Activated naive CD4-positive, alpha-beta T cell treated with anti-CD3 and anti-CD28 coated beads, Interleukin-2, amount 10 ng/mL, durations not matched to agents 7 days and 5 days (primary cell): ENCODE measurements at regions not wholly inside any gene's neighbourhood (a gene's known extent, or its start where the extent isn't known, plus 50 kb on each side); places are given as distances from the start of the nearest gene placed in this dataset.

Experiments
- CTCF ChIA-PET: fragments of 350-600 bp; sonication (Branson Sonifier 250); formaldehyde crosslinking; loops from one replicate; lab custom pipeline; 2021; ENCODE audit warnings: antibody characterized with exemption; lab: Charles Lee
- DNase-seq: peaks from one replicate; pipeline ENCODE4 v3.0.0-alpha.2; 2020
- H3K27ac Mint-ChIP-seq: one replicate; pipeline ENCODE4 v1.8.0; 2021; ENCODE audit warnings: mild to moderate bottlenecking, moderate library complexity, mixed read lengths
- H3K27me3 Mint-ChIP-seq: one replicate; pipeline ENCODE4 v1.8.0; 2021; ENCODE audit warnings: mild to moderate bottlenecking, mixed read lengths
- H3K36me3 Mint-ChIP-seq: one replicate; pipeline ENCODE4 v1.8.0; 2021; ENCODE audit warnings: mixed read lengths
- H3K4me1 Mint-ChIP-seq: one replicate; pipeline ENCODE4 v1.8.0; 2021; ENCODE audit warnings: mixed read lengths
- H3K4me3 Mint-ChIP-seq: one replicate; pipeline ENCODE4 v1.8.0; 2021; ENCODE audit warnings: mild to moderate bottlenecking, moderate library complexity, mixed read lengths
- H3K9me3 Mint-ChIP-seq: one replicate; pipeline ENCODE4 v1.8.0; 2021; ENCODE audit warnings: mixed read lengths

DNA sequence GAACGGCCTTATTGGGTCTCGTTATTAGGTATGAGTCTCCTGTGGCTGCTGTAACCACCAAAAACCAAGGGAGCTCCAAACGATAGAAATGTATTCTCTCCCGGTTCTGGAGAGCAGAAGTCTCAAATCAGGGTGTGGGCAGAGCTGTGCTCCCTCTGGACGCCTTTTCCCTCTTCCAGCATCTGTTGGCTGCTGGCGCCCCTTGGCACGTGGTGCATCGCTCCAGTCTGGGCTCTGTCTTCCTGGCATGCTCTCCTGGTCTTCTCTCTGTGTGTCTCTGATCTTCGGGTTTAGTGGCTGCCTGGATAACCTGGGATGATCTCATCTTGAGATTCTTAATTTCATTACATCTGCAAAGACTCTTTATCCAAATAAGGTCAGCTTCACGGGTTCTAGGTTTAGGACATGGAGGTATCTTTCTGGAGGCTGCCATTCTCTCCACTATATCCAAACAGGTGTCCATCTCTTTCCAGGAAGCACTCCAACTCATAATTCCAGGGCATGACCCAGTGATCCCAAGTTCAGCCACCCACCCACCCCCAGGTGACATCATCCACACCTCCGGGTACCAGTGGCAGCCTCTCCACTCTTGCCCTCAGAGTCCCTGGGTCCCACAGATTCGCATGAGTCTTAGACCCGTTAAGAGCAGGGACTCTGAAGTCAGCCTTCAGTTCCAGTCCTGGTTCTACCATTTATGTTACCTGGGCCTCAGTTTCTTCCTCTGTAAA lies 145.5 kb upstream of the FOXF1 start:
- no peaks in the 10 kb centered on the region for H3K36me3 Mint-ChIP-seq
- no peaks in the 10 kb centered on the region for H3K4me1 Mint-ChIP-seq
- H3K4me3 Mint-ChIP-seq = no peak overlapping the region
- CTCF ChIA-PET = no interaction called here
- no peaks in the 10 kb centered on the region for H3K9me3 Mint-ChIP-seq
- H3K27ac Mint-ChIP-seq = no peak overlapping the region
- H3K27me3 Mint-ChIP-seq = peaks cover 23% of the 10 kb centered on the region
- DNase-seq = no peak

DNA sequence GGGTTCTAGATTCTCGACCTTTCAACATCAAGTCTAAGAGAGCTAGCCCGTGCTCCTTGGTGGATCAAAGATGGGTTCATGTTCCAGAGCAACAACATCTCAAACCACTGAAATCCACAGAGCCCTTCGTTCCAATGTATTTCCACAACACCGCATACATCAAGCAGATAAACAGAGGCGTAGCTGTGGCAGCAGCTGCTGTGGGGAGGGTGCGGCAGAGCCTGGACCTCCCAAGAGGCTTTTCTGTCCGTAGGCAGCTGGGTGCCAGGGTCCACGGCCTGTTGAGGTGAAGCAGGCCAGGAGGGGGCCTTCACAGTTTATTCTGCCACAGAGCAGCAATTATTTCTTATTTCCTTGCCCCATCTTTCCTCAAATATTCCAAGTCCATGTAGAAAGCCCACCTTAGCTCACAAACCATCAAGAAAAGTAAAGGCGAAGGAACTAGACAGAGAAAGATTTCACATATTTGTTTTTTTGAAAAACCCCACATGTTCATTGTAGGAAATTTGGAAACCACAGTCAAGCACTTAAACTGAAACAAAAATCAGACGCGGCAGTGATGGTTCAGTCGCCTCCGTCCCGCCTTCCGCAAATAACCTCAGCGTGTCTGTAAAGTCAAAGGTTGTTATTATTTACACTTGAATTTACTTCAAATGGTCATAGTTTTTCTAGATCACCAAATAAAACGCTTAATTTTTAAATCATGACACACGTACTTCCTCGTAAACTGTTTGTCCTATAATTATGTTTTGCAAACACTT lies 144.6 kb upstream of the FOXF1 start:
- peaks cover 23% of the 10 kb centered on the region for H3K27me3 Mint-ChIP-seq
- H3K4me3 Mint-ChIP-seq = no peak overlapping the region
- H3K9me3 Mint-ChIP-seq = no peaks in the 10 kb centered on the region
- CTCF ChIA-PET = no interaction called here
- no peaks in the 10 kb centered on the region for H3K4me1 Mint-ChIP-seq
- no peak overlapping the region for H3K27ac Mint-ChIP-seq
- DNase-seq = no peak
- H3K36me3 Mint-ChIP-seq = no peaks in the 10 kb centered on the region

DNA sequence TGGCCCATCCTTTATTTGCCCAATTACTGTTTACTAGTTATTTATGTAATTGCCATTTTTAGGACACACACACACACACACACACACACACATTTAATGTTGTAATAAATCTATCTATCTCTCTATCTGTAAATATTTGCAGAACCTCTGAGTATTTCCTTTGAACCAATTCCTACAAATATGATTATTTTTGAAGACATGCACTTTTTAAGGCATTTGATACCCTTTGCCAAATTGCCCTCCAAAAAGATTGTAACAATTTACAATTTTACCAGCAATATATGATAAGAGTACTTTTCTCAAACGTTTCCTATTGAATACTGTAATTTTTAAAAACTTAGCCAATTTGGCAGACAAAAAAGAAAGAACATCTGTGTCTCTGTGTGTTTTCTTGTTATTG lies 143.8 kb upstream of the FOXF1 start:
- Mint-ChIP-seq H3K9me3 (no peaks in the 10 kb centered on the region), H3K27ac (no peak overlapping the region), H3K4me1 (no peaks in the 10 kb centered on the region), H3K36me3 (no peaks in the 10 kb centered on the region), H3K4me3 (no peak overlapping the region), H3K27me3 (peaks cover 21% of the 10 kb centered on the region)
- DNase-seq = no peak
- CTCF ChIA-PET = no interaction called here

DNA sequence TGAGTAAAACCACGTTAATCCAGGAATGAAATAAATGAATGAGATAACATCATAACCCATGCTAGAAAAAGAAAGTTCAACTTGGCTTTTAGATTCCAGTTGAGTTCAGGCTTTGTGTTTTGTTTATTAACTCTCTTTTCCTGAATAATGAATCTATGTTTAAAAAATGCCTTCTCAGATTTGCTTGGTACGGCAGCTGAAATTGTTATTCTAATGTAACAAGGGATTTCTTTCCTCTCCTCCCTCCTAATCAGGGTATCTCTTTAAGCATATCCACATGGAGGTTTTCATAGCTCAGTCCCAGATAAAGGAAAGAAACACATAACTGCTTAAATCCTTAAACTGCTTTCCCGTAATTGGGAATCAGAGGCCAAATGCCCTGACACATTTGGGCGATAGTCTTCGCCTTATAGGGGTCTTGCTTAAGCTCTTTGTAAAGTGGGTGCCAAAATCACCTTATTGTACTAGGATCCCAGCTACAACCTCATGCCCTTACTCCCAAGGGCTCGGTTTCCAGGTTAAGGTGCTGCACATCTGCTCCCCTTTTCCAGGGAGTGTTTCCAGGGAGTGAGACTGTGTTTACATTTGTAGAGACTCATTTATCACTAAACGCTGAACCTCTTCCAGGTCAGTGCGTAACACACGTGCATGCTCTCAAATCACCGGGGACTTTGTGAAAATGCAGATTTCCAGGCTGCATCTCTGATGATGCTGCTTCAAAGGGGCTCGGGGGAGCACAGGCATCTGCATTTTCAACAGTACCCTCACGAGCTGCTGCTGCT lies 142.8 kb upstream of the FOXF1 start:
- Mint-ChIP-seq H3K4me3 (no peak overlapping the region), H3K9me3 (peaks cover 2% of the 10 kb centered on the region), H3K36me3 (no peaks in the 10 kb centered on the region), H3K27me3 (peaks cover 19% of the 10 kb centered on the region), H3K4me1 (no peaks in the 10 kb centered on the region), H3K27ac (no peak overlapping the region)
- no peak for DNase-seq
- CTCF ChIA-PET = no interaction called here

DNA sequence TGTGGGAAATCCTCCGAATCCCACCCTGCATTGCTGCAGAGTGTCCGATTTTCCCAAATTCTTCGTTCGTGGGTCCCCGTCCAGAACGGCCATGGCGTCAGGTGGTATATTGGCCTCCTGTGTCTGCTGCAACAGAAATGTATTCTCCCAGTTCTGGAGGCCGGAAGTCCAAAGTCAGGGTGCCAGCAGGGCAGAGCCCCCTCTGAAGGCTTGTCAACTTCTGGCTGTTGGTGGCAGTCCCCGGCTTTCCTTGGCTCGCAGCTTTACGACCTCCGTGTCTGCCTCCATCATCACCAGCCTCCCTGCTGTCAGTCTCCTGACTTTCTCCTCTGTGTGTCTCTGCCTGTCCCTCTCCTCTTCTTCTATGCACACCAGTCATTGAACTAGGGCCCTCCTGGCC lies 142.1 kb upstream of the FOXF1 start:
- no peak overlapping the region for H3K4me3 Mint-ChIP-seq
- CTCF ChIA-PET = no interaction called here

DNA sequence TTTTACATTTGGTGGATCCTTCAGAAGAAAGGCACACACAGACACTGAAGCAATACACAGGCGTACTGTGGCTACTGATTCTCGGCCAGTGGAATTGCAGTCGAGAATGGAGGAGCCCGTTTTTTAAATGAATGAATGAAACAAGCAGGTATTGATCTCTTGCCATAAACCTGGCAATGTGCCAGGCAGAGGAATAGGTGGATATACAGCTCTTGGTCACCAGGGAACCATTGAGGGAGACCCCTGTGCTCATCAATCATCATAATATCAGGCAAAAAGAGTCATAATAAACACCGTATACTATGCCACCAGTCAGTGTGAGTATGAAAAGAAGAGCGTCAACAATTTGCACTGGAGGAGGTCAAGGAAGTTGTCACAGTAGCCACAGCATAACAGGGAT lies 140.3 kb upstream of the FOXF1 start:
- H3K9me3 Mint-ChIP-seq = peaks cover 8% of the 10 kb centered on the region
- no peak for DNase-seq
- CTCF ChIA-PET = no interaction called here
- H3K4me1 Mint-ChIP-seq = no peaks in the 10 kb centered on the region
- H3K27ac Mint-ChIP-seq = no peak overlapping the region
- no peaks in the 10 kb centered on the region for H3K36me3 Mint-ChIP-seq
- no peak overlapping the region for H3K4me3 Mint-ChIP-seq
- H3K27me3 Mint-ChIP-seq = peaks cover 13% of the 10 kb centered on the region

More for the DNA sequence above, 142.1 kb upstream of the FOXF1 start:
- Mint-ChIP-seq H3K4me1 (no peaks in the 10 kb centered on the region), H3K36me3 (no peaks in the 10 kb centered on the region), H3K27ac (no peak overlapping the region), H3K27me3 (peaks cover 19% of the 10 kb centered on the region), H3K9me3 (peaks cover 7% of the 10 kb centered on the region)
- DNase-seq = no peak

DNA sequence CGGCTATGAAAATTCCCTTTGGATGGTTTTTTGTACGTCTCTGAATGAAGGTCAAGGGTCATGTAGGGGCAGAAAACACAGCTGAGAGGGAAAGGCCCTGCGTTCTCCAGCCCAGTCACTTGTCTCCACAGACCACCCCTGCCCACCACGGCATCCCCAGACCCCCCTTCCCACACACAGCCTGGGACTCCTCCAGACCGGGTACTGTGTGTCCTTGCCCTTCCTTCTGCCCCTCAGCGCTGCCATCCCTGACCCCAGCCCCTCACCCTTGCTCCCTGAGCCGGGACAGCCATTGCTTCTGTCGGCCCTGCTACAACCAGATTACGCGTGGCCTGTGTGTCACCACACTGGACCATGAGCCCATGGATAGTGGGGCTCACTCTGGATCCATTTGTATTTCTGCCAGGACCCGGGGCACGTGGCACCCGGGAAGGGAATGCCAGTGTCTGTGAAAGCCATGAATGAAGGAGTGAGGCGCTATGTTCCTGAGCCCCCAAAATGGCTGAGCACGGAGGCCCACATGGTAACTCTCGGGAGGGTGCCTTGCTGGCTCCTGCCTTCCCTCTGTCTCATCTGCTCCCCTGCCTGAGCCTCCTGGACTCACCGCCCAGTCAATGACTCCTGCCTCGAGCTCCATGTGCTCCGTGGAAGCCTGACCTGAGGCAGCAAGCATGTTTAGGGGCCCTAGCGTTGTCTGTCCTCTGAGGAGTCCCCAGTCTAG lies 139.1 kb upstream of the FOXF1 start:
- no peaks in the 10 kb centered on the region for H3K4me1 Mint-ChIP-seq
- peaks cover 11% of the 10 kb centered on the region for H3K27me3 Mint-ChIP-seq
- CTCF ChIA-PET = no interaction called here
- H3K4me3 Mint-ChIP-seq = no peak overlapping the region
- H3K27ac Mint-ChIP-seq = no peak overlapping the region
- peaks cover 8% of the 10 kb centered on the region for H3K9me3 Mint-ChIP-seq
- no peaks in the 10 kb centered on the region for H3K36me3 Mint-ChIP-seq
- DNase-seq = no peak

DNA sequence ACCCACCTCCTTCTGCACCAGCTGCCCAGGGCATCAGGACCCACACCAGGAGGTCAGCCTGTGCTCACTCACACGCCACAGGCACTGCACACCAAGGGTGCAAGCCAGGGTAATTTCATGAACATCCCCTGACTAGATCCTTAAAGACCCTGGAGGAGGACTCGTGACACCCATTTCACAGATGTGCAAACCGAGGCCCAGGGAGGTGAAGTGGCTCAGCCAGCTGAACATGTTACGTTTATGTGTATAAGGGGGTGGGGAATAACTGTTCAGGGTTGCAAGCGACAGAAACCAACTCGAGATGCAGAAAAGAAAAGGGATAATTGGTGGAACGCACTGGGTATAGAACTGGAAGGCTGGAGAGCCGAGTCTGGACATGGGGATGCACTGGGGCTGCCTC lies 138.1 kb upstream of the FOXF1 start:
- no peak for DNase-seq
- Mint-ChIP-seq H3K36me3 (no peaks in the 10 kb centered on the region), H3K4me3 (no peak overlapping the region), H3K4me1 (no peaks in the 10 kb centered on the region), H3K27ac (no peak overlapping the region), H3K27me3 (peaks cover 11% of the 10 kb centered on the region), H3K9me3 (peaks cover 8% of the 10 kb centered on the region)
- CTCF ChIA-PET = no interaction called here

DNA sequence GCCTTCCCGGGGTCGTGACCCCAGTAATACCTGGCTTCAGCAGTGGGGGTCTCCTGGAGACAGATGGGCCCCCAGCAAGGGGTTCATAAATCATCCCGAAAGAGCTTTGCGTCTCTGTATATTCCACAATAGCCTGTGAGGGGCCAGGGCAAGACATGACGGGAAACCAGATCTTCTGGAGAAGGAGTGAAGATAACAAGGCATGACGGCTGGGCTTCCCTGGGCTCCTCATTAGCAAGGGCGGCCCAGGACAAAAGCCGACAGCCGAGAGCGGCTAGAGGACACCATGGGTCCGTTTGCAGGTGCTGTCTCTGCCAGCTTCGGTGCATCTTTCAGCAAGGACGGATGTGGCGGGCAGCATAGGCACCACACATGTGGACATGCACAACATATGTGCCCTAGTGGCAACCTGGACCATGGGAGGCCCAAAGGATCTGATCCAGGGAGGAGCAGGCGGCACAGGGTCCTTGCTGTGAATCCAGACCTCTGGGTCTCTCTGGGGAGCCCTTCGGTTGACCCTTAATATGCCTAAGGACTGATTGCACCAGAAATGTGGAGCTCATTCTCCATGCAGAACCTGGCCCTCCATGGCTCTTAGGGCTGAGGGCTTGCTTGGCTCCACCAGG lies 136.9 kb upstream of the FOXF1 start:
- H3K27me3 Mint-ChIP-seq = peaks cover 3% of the 10 kb centered on the region
- no peak for DNase-seq
- no peaks in the 10 kb centered on the region for H3K4me1 Mint-ChIP-seq
- H3K4me3 Mint-ChIP-seq = no peak overlapping the region
- CTCF ChIA-PET = no interaction called here
- no peak overlapping the region for H3K27ac Mint-ChIP-seq
- peaks cover 8% of the 10 kb centered on the region for H3K9me3 Mint-ChIP-seq
- no peaks in the 10 kb centered on the region for H3K36me3 Mint-ChIP-seq

DNA sequence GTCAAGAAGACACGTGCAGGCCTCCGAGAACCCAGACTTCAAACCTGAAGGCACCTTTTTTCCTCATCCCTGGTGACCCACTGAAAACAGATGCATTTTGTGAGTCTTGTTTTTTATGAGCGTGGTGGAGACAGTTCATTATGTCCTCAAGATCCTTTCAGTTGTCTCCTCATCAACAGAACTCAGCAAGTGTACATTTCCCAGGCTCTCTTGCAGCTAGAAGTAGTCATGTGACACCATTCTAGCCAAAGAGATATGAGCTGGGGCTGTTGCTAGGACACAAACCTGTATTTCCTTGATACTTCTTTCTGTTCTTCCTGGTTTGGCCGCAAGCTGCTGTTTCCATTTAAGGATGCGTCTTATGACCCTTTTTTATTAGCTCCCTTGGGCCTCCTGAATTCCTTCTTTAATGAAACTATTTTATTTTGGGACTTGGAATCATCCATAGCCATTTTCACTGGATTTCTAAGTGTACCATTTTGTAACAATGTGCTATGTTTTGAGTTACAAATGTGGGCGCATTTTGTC lies 135.7 kb upstream of the FOXF1 start:
- H3K4me1 Mint-ChIP-seq = no peaks in the 10 kb centered on the region
- DNase-seq = no peak
- peaks cover 8% of the 10 kb centered on the region for H3K9me3 Mint-ChIP-seq
- H3K27ac Mint-ChIP-seq = no peak overlapping the region
- CTCF ChIA-PET = no interaction called here
- no peaks in the 10 kb centered on the region for H3K27me3 Mint-ChIP-seq
- H3K4me3 Mint-ChIP-seq = no peak overlapping the region
- H3K36me3 Mint-ChIP-seq = no peaks in the 10 kb centered on the region

DNA sequence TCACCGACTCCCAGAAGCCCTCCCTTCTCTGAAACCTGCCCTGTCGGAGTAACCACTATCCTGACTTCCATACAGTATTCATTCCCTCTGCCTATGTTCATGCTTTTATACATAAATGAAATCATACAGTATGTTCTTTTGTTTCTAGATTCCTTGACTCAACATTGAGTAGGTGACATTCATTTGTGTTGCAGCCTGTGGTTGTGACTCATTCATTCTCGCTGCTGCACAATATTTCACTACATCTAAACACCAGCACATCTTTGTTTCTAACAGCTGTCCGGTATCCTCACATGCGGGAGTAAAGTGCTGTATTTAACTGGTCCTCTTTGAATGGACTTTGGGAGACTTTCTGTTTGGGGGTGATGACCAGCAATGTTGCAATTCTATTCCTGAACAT lies 135.0 kb upstream of the FOXF1 start:
- CTCF ChIA-PET = no interaction called here

DNA sequence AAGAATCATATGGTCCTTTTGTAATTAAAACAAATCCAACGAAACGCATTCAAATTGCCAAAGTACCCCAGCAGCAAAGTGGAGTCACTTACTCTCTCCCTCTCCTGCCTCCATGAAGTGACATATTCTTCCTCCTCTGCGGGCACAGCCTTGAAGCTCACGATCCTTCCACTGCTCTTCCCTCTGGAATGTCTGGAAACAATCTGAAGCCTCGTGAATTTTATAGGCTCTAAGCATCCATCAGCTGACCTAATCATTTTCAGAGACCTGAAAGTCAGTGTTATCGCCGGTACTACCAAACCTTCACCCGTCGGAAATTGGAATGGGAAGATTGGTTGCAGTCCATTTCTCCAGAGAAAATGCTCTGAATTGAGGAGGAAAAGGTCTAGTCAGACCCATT lies 134.5 kb upstream of the FOXF1 start:
- Mint-ChIP-seq H3K4me3 (no peak overlapping the region), H3K27ac (no peak overlapping the region), H3K27me3 (peaks cover 5% of the 10 kb centered on the region), H3K4me1 (no peaks in the 10 kb centered on the region), H3K36me3 (no peaks in the 10 kb centered on the region), H3K9me3 (peaks cover 8% of the 10 kb centered on the region)
- CTCF ChIA-PET = interaction anchor here (1.1 kb wide), 1 partner anchor 303 kb away, joined by 3 read pairs; no protein-coding TSS in a partner anchor
- DNase-seq = no peak

More for the DNA sequence above, 135.0 kb upstream of the FOXF1 start:
- H3K4me1 Mint-ChIP-seq = no peaks in the 10 kb centered on the region
- peaks cover 8% of the 10 kb centered on the region for H3K9me3 Mint-ChIP-seq
- H3K4me3 Mint-ChIP-seq = no peak overlapping the region
- H3K27me3 Mint-ChIP-seq = peaks cover 5% of the 10 kb centered on the region
- no peak for DNase-seq
- no peaks in the 10 kb centered on the region for H3K36me3 Mint-ChIP-seq
- H3K27ac Mint-ChIP-seq = no peak overlapping the region

DNA sequence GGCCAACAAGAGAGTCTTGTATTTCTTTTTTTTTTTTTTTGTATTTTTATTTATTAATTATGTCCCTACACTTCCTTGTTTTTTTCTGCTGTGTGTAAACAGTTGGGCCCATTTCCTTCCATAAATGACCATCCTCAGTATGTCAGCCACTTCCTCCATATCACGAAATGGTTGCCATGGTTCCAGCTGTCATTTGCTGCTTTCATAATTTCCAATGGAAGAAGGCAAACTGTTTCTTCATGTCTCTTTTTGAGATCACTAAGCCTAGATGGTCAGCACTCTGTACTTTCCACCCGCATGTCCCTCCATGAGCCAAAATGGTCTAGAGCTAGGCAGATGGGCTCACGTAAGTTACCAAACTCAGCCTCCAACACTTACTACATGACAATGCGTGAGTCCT lies 133.5 kb upstream of the FOXF1 start:
- CTCF ChIA-PET = interaction anchor here (1.1 kb wide), 1 partner anchor 304 kb away, joined by 3 read pairs; no protein-coding TSS in a partner anchor
- Mint-ChIP-seq H3K4me3 (no peak overlapping the region), H3K27me3 (peaks cover 5% of the 10 kb centered on the region), H3K27ac (no peak overlapping the region), H3K9me3 (peaks cover 8% of the 10 kb centered on the region), H3K4me1 (no peaks in the 10 kb centered on the region), H3K36me3 (no peaks in the 10 kb centered on the region)
- DNase-seq = no peak
